ENCODE measurements at regions not wholly inside any gene's neighbourhood (a gene's known extent, or its start where the extent isn't known, plus 50 kb on each side); places are given as distances from the start of the nearest gene placed in this dataset.

DNA sequence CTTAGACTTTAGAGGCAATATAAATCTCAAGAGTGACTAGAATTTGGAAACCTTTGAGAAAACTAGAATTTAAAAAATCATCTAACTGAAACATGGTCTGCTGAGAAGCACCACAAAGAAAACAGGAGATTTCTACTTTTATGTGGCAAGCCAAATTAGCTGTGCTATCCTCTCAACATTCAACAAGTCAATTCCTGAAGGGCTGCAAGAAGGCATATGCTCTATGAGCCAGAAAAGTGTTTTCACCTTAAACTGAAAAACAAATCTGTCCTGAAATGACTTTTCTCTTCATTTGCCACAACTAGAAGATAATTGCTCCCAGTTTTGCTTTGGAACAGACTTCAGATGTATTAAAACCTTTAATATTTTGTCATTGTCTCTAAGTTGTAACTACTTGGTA, 263.2 kb upstream of the EDNRA start:
- TF ChIP-seq, protein P1, sequence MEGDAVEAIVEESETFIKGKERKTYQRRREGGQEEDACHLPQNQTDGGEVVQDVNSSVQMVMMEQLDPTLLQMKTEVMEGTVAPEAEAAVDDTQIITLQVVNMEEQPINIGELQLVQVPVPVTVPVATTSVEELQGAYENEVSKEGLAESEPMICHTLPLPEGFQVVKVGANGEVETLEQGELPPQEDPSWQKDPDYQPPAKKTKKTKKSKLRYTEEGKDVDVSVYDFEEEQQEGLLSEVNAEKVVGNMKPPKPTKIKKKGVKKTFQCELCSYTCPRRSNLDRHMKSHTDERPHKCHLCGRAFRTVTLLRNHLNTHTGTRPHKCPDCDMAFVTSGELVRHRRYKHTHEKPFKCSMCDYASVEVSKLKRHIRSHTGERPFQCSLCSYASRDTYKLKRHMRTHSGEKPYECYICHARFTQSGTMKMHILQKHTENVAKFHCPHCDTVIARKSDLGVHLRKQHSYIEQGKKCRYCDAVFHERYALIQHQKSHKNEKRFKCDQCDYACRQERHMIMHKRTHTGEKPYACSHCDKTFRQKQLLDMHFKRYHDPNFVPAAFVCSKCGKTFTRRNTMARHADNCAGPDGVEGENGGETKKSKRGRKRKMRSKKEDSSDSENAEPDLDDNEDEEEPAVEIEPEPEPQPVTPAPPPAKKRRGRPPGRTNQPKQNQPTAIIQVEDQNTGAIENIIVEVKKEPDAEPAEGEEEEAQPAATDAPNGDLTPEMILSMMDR (conservative IDR thresholded peaks at IDR 0.05; ENCODE audit: low read length) = no peak
- no peak for TF ChIP-seq EZH2phosphoT487 (IDR thresholded peaks at IDR 0.05; ENCODE audit: borderline replicate concordance)

Data from Loucy (cell line).